CD4-positive, CD25-positive, alpha-beta regulatory T cell (primary cell): ENCODE measurements at regions not wholly inside any gene's neighbourhood (a gene's known extent, or its start where the extent isn't known, plus 50 kb on each side); places are given as distances from the start of the nearest gene placed in this dataset.

Experiments used
- ATAC-seq, 2 donors: fragments of 150-1000 bp; cut with Tn5 transposase; one replicate each; pipeline ENCODE4 v1.10.0; 2021; ENCODE audit warnings: low read depth in 2 of 2, moderate number of reproducible peaks in 2 of 2, moderate library complexity in 1 of 2
- DNase-seq, 3 donors: peaks; one replicate each; pipeline versions ENCODE4 v3.0.0 to v3.0.0-alpha.2; 2012 to 2022; ENCODE audit warnings: mixed read lengths in 1 of 3
- H3K27ac ChIP-seq: one replicate; pipeline ENCODE4 v1.7.0; 2013; ENCODE audit warnings: mild to moderate bottlenecking, low read length; ENCODE audit not compliant: insufficient read depth, poor library complexity, severe bottlenecking
- H3K27me3 ChIP-seq: one replicate; pipeline ENCODE4 v1.7.0; 2013; ENCODE audit warnings: low read length; ENCODE audit not compliant: control insufficient read depth, insufficient read depth
- H3K36me3 ChIP-seq: one replicate; pipeline ENCODE4 v1.7.0; 2013; ENCODE audit warnings: mild to moderate bottlenecking, low read length, moderate library complexity; ENCODE audit not compliant: control insufficient read depth, insufficient read depth
- H3K4me1 ChIP-seq: 2 replicates; pipeline ENCODE4 v1.7.0; 2013; ENCODE audit warnings: mild to moderate bottlenecking, low read length; ENCODE audit not compliant: insufficient read depth, control insufficient read depth, poor library complexity, severe bottlenecking
- H3K4me3 ChIP-seq: one replicate; pipeline ENCODE4 v1.7.0; 2013; ENCODE audit warnings: low read depth, mild to moderate bottlenecking, low read length, moderate library complexity
- H3K9me3 ChIP-seq, 2 experiments: 1 replicate in 1 of 2; 2 replicates in 1 of 2; pipeline ENCODE4 v1.7.0; 2013; ENCODE audit warnings: low read length in 2 of 2, mild to moderate bottlenecking in 1 of 2, moderate library complexity in 1 of 2; ENCODE audit not compliant: control insufficient read depth in 2 of 2
- H3K27ac Mint-ChIP-seq, 3 donors: one replicate each; pipeline ENCODE4 v1.8.0; 2020 to 2022; ENCODE audit warnings: mild to moderate bottlenecking in 3 of 3, mixed read lengths in 3 of 3, moderate library complexity in 2 of 3
- H3K27me3 Mint-ChIP-seq: one replicate; pipeline ENCODE4 v1.8.0; 2022; ENCODE audit warnings: mild to moderate bottlenecking, mixed read lengths
- H3K36me3 Mint-ChIP-seq: one replicate; pipeline ENCODE4 v1.8.0; 2020; ENCODE audit warnings: mixed read lengths
- H3K4me1 Mint-ChIP-seq, 4 donors: one replicate each; pipeline ENCODE4 v1.8.0; 2020 to 2022; ENCODE audit warnings: mixed read lengths in 4 of 4, mild to moderate bottlenecking in 1 of 4
- H3K4me3 Mint-ChIP-seq, 4 donors: one replicate each; pipeline ENCODE4 v1.8.0; 2020 to 2022; ENCODE audit warnings: mild to moderate bottlenecking in 4 of 4, mixed read lengths in 4 of 4, moderate library complexity in 3 of 4
- H3K9me3 Mint-ChIP-seq, 7 donors: one replicate each; pipeline ENCODE4 v1.8.0; 2020 to 2022; ENCODE audit warnings: mixed read lengths in 7 of 7, mild to moderate bottlenecking in 3 of 7, moderate library complexity in 2 of 7

DNA sequence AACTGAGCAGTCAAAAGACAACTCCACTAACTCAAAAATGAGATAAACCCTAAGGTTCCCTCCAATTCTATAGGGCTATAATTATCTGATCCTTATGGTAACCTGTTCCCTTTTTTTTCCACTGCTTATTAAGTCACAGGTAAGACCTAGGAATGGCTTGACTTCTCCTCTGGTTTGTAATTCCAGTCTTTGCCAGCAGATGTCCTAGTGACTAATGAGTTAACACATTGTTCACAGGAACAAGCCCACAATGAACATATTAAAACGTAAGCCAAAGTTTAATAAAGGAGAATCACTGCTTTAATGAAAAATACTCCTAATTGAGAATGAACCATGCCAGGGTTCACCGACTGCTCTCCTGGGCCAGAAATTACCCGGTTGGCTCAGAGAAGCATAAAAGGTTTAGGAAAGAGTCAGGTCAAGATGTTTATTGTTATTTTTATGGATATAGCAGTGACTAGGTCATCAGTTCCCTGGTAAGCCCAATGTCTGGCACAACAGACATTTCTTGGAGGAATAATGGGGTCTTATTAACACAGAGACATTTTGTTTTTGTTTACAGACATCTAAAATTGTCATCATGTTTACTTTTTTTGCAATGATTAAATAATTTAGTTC, 120.1 kb downstream of the ELAPOR2 start:
- DNase-seq (peak; percentile 2 to 67 (median 40)), ATAC-seq (peak; percentile 55 to 59)
- Histone ChIP-seq H3K36me3 (peaks cover 3% of the 10 kb centered on the region), H3K4me3 (no peak overlapping the region), H3K9me3 (no peaks in the 10 kb centered on the region), H3K27ac (no peak overlapping the region), H3K4me1 (no peaks in the 10 kb centered on the region), H3K27me3 (peaks cover 1% of the 10 kb centered on the region)
- Mint-ChIP-seq H3K27ac (no peak overlapping the region), H3K4me1 (peaks cover 0 to 3% (median 0%) of the 10 kb centered on the region in 4 donors), H3K4me3 (no peak overlapping the region), H3K9me3 (no peaks in the 10 kb centered on the region), H3K36me3 (no peaks in the 10 kb centered on the region), H3K27me3 (peaks cover 16% of the 10 kb centered on the region)

- Mint-ChIP-seq H3K4me1 (peaks cover 0 to 3% (median 0%) of the 10 kb centered on the region in 4 donors), H3K9me3 (no peaks in the 10 kb centered on the region), H3K27ac (no peak overlapping the region), H3K27me3 (peaks cover 11% of the 10 kb centered on the region), H3K36me3 (no peaks in the 10 kb centered on the region), H3K4me3 (no peak overlapping the region)
- no peaks in the 10 kb centered on the region for H3K4me1 ChIP-seq
- peaks cover 1% of the 10 kb centered on the region for H3K27me3 ChIP-seq
- H3K9me3 ChIP-seq, result no peaks in the 10 kb centered on the region
- peaks cover 3% of the 10 kb centered on the region for H3K36me3 ChIP-seq
- no peak for ATAC-seq
- H3K4me3 ChIP-seq, result no peak overlapping the region
- no peak overlapping the region for H3K27ac ChIP-seq
- DNase-seq, result no peak
These were observed 122.0 kb downstream of the ELAPOR2 start for GRCh38 chr7:86937363-86937878.

- no peaks in the 10 kb centered on the region for H3K9me3 ChIP-seq
- H3K9me3 Mint-ChIP-seq, result no peaks in the 10 kb centered on the region
- H3K4me3 Mint-ChIP-seq, result no peak overlapping the region
- no peak for ATAC-seq
- H3K27ac ChIP-seq, result no peak overlapping the region
- no peaks in the 10 kb centered on the region for H3K4me1 ChIP-seq
- H3K27me3 Mint-ChIP-seq, result no peaks in the 10 kb centered on the region
- DNase-seq, result no peak
- H3K4me1 Mint-ChIP-seq, result no peaks in the 10 kb centered on the region
- no peak overlapping the region for H3K4me3 ChIP-seq
- no peaks in the 10 kb centered on the region for H3K27me3 ChIP-seq
- H3K36me3 ChIP-seq, result no peaks in the 10 kb centered on the region
- no peak overlapping the region for H3K27ac Mint-ChIP-seq
- no peaks in the 10 kb centered on the region for H3K36me3 Mint-ChIP-seq
These were observed 126.1 kb downstream of the ELAPOR2 start for GRCh38 chr7:86933295-86933845.

DNA sequence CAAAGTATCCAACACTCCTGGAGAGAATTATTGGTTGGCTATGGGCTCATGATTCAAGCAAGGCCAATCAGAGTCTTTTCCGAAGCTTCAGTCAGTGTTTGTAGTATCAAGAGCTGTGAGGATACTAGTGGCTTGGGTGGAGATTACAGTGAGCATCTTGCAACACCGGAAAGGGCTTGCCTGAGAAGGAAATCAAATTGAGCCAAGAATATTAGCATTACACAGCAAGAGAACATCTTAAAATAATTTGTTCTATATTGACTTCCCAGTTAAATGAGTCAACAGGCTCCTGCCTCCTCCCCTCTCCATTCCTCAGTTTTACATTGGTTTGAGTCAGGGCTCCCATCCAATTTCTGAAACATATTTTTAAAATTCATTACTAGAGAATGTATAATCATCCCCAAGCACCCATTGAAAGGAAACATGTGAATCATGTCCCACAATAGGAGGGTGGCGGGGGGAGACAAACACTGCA, 127.4 kb downstream of the ELAPOR2 start:
- no peak overlapping the region for H3K27ac ChIP-seq
- H3K36me3 Mint-ChIP-seq, result no peaks in the 10 kb centered on the region

DNA sequence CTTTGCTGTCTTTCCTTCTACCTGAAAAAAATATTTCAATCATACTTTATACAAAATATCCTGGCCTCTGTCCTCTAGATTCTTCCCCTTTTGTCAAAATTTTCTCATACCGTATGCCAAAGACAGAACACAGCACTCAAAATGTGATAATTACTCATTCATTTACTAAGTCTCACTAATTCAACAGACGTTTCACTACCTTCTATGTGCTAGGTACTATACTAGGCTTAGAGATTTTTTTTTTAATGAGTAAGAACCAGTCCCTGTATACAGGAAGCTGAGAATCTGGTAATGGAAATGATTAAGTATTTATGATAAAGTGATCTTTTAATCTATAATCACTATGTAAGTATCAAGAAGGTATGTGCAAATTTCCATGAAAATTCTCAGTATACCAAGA, 128.0 kb downstream of the ELAPOR2 start:
- Mint-ChIP-seq H3K27ac (no peak overlapping the region), H3K9me3 (no peaks in the 10 kb centered on the region), H3K36me3 (no peaks in the 10 kb centered on the region), H3K4me1 (no peaks in the 10 kb centered on the region), H3K4me3 (no peak overlapping the region), H3K27me3 (peaks cover 12% of the 10 kb centered on the region)
- Histone ChIP-seq H3K9me3 (no peaks in the 10 kb centered on the region), H3K36me3 (no peaks in the 10 kb centered on the region), H3K27ac (no peak overlapping the region), H3K4me3 (no peak overlapping the region), H3K27me3 (no peaks in the 10 kb centered on the region), H3K4me1 (no peaks in the 10 kb centered on the region)
- DNase-seq (no peak), ATAC-seq (no peak)

More for the DNA sequence above, 127.4 kb downstream of the ELAPOR2 start:
- no peak for ATAC-seq
- H3K27ac Mint-ChIP-seq, result no peak overlapping the region
- no peak overlapping the region for H3K4me3 Mint-ChIP-seq
- H3K9me3 ChIP-seq, result no peaks in the 10 kb centered on the region
- H3K4me3 ChIP-seq, result no peak overlapping the region
- H3K4me1 Mint-ChIP-seq, result no peaks in the 10 kb centered on the region
- H3K9me3 Mint-ChIP-seq, result no peaks in the 10 kb centered on the region
- DNase-seq, result no peak
- peaks cover 6% of the 10 kb centered on the region for H3K27me3 Mint-ChIP-seq
- H3K36me3 ChIP-seq, result no peaks in the 10 kb centered on the region
- H3K27me3 ChIP-seq, result no peaks in the 10 kb centered on the region
- no peaks in the 10 kb centered on the region for H3K4me1 ChIP-seq

- Histone ChIP-seq H3K4me1 (no peaks in the 10 kb centered on the region), H3K27ac (no peak overlapping the region), H3K36me3 (no peaks in the 10 kb centered on the region), H3K9me3 (no peaks in the 10 kb centered on the region), H3K27me3 (no peaks in the 10 kb centered on the region), H3K4me3 (no peak overlapping the region)
- Mint-ChIP-seq H3K36me3 (no peaks in the 10 kb centered on the region), H3K9me3 (no peaks in the 10 kb centered on the region), H3K4me1 (no peaks in the 10 kb centered on the region), H3K27ac (peak overlapping the region in 1 of 3 donors; percentile 57), H3K4me3 (no peak overlapping the region), H3K27me3 (peaks cover 12% of the 10 kb centered on the region)
- DNase-seq, result no peak
- ATAC-seq, result no peak
These were observed 128.7 kb downstream of the ELAPOR2 start for GRCh38 chr7:86930554-86931307.

DNA sequence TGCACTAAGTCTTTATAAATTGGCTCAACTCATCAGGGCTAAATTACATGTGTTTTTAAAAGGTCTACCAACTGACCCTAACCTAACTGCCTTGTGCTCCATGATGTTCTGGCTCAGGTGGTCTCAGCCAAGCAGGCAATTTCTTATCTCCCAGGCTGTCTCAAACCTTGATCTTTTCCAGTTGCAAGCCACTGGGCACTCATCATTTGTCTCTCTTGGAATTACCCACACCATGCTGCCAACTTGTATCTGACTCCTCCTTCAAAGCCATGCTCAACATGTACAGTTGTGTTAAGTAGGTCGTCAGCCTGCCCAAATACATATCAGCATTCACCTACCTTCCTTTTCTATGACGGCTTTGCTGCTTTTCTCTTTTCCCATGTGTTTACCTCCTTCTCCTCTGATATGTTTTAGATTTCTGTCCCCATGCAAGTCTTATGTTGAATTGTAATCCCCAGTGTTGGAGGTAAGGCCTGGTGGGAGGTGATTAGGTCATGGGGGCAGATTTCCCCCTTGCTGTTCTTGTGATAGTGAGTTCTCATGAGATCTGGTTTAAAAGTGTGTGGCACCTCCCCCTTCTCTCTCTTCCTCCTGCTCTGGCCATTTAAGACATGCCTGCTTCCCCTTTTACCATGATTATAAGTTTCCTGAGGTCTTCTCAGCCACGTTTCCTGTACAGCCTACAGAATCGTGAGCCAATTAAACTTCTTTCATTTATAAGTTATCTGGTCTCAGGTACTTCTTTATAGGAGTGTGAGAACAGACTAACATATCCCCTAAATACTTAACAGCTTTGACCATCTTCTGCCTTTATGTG, 130.0 kb downstream of the ELAPOR2 start:
- Mint-ChIP-seq H3K4me3 (no peak overlapping the region), H3K27ac (no peak overlapping the region), H3K27me3 (peaks cover 12% of the 10 kb centered on the region), H3K36me3 (no peaks in the 10 kb centered on the region), H3K9me3 (no peaks in the 10 kb centered on the region), H3K4me1 (no peaks in the 10 kb centered on the region)
- no peak overlapping the region for H3K27ac ChIP-seq
- no peaks in the 10 kb centered on the region for H3K36me3 ChIP-seq
- no peaks in the 10 kb centered on the region for H3K4me1 ChIP-seq
- no peak overlapping the region for H3K4me3 ChIP-seq
- ATAC-seq (no peak), DNase-seq (no peak)
- peaks cover 4% of the 10 kb centered on the region for H3K27me3 ChIP-seq
- no peaks in the 10 kb centered on the region for H3K9me3 ChIP-seq
